SIG-M5 treated with dmso at 0.1 percent for 504 hours (cell line): ENCODE measurements at regions not wholly inside any gene's neighbourhood (a gene's known extent, or its start where the extent isn't known, plus 50 kb on each side); places are given as distances from the start of the nearest gene placed in this dataset.

ENCODE experiments used
- DNase-seq: peaks from one replicate; lab custom pipeline; 2025; ENCODE audit not compliant: unreplicated experiment; lab: John Stamatoyannopoulos, UW

DNA sequence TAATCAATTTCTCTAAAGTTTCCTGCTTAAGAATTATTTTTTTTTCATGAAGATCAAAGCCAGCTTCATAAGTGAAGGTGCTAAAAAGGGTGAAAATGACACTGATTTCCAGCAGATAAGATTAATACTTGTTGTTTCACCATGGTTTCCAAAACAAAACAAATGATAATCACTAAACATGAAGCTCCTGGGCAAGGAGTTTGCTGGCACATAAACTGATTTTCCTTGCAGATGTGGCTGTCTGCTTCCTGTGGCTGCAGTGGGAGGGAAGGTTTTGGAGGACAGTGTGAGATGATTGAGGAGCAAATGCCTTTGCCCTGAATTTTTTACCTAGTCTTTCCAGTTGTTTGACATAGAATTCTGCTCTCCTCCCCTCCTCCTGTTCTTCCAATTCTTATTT lies 228.8 kb downstream of the DIPK2A start:
- DNase-seq, result no peak

- DNase-seq, result no peak
These were observed 250.1 kb downstream of the DIPK2A start for GRCh38 chr3:144221761-144222160.

DNA sequence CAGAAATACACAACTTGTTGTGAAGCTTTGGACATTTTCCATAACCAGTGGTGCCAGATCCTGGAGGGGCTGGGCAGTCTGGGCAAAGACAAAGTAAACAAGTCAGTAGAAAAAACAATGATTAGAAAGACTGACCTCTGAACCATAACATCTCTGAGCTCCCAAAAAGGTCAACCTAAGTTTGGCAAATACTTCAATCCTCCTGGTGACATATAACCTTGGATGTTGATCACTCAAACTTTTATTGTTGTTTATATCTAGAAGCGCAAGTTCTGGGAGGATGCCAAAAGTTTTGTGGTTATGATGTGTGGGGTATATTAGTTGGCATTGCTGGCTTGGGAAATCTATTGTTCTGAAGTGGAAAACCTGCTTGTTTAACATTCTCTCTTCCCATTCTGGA lies 257.7 kb downstream of the DIPK2A start:
- no peak for DNase-seq

GRCh38 chr3:144229953-144230352 lies 258.3 kb downstream of the DIPK2A start:
- no peak for DNase-seq

DNA sequence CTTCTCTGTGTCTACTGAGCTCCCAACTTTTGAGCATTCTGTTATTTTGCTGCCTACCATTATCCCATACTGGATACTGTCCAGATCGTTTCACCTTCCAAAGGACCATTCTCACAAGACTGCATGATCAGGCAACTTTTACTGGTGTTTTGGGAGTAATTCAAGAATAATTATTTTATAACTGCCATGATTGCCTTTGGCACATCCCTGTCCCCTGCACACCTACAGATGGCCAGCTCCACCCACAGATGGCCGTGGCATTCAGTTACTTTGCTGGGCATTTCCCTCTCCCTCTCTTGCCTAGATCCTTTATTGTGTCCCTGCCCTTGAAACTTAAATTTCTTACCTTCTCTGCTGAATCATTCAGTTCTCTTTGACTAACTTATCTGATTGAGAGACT lies 263.9 kb downstream of the DIPK2A start:
- DNase-seq, result no peak

DNA sequence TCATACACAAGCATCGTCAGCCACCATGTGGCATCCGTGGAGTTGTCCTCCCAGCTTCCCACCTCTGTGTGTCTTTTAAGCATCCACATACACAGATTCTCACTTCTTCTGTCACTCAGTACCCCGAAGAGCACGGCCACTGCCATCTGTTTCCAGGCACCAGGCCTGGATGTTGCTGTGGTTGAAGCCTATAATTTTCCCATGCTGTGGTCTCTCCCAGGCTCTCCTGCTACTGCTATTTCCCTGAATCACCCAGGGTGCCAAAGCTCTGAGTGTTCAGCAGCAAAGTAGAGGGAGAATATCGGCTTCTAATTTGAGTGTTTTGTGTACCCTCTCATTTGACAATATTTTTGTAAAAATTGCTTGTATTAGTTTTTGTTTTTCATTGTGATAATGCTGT lies 265.7 kb downstream of the DIPK2A start:
- no peak for DNase-seq

DNA sequence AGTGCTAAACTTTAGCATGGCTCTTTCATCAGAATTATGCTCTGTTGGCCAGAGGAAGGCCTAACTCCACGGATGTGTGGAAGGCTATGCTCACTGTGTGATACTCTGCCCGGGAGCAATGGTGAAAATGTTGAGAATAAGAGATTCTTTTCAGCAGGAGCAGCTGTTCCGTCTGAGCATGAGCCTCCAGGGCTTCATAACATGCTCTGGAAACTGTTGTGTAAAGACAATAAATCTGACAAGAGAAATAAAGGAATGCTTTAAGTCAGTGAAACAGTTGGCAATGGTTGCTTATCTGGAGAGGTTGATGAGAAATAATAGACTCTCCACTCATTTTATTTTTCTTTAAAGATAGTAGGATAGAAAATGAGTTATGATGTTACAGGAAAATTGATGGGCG lies 269.8 kb downstream of the DIPK2A start:
- DNase-seq, result no peak

DNA sequence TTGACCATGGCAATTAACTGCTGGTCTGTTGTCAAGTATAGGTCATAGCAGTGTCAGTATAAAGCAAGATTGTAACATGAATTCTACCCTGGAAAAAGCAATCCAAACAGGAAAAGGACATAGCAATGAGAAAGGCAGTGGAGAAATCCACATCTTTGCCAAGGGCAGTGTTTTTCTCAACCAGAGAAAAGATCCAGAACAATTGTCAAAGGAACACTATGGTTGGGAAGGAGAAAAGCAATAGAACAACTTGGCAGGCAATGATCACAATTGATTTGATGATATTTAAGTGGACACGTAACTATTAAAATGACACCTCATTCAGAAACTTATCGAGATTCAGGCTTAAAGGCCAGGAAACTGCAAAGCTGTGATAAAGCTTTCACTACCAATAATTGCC lies 271.1 kb downstream of the DIPK2A start:
- DNase-seq, result no peak

- no peak for DNase-seq
These were observed 273.0 kb downstream of the DIPK2A start for GRCh38 chr3:144244662-144245061.

- DNase-seq, result no peak
These were observed 281.3 kb downstream of the DIPK2A start for GRCh38 chr3:144252896-144253295.

DNA sequence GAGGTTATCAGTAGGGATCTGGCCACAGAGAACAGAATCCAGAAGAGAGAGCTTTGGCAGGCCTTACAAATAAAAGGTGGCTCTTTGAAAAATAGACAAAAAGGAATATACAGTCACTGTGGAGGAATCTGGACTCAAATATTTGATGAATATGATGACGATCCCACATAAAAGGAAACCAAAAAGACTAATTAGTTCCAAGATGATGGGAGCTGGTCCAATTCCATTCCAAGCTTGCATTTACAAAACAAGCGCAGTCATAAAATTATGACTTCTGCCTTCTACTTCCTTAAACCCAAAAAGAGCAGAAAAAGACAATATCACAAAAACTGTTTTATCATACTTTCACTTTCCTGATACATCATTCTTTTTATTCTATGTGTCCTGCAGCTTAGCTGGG lies 285.8 kb downstream of the DIPK2A start:
- DNase-seq, result no peak

GRCh38 chr3:144259267-144259666 lies 287.6 kb downstream of the DIPK2A start:
- no peak for DNase-seq

- DNase-seq, result no peak
These were observed 292.1 kb downstream of the DIPK2A start for GRCh38 chr3:144263706-144264105.

DNA sequence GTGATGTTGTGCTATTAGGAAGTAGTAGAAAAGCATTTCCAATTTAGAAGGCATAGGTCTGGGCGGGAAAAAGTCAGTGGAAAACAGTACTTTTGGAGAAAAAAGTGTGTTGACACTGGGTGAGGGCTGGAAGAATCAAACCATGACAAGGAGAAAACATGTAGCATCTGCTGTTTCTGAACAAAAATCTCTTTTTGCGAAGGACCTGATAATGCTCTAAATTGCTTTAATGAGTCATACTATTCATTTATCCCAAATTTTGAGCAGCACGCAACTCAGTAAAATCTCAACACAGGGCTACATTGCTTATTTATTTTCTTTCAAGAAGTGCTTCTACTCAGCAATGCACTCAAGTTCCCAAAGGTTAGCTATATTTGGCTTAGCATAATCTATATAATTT lies 292.7 kb downstream of the DIPK2A start:
- DNase-seq, result no peak

DNA sequence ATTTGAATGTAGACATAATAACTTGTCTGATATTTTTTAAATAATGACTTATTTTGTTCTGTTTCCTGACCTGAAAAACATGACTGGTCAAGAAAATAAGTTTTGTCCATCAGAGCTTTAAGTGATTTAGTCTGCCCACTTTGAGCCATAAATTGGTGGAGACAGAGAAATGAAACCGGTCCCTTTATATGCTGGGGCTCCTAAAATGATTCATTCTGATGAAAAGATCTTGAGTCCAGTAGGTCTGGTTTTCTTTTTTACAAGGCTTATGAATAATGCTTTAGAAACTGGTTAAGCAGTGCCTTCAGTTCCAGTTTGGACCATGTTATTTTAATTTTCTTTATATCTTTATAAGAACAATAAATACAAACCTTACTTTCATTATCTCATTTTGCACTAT lies 293.2 kb downstream of the DIPK2A start:
- no peak for DNase-seq

- DNase-seq, result peak; percentile 36
These were observed 294.0 kb downstream of the DIPK2A start for GRCh38 chr3:144265542-144266100.

DNA sequence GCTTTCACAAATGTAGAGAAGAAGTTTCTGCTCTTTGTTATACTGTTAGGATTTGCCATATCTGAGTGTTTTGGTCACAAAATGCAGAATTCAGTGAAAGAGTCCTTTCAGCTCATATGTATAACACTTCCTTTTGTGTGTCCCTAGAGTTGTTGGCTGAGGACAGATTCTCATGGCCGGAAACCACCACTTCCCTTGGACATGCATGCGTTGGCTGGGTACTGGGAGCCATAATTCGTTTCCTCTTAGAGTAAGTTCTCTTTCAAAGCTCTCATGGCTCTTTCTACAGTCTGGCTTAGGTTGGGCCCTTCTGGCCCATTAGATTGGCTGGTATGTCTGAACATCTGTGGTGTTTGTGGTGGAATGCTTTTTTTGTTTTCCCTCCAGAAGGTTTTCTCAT lies 298.5 kb downstream of the DIPK2A start:
- no peak for DNase-seq

DNA sequence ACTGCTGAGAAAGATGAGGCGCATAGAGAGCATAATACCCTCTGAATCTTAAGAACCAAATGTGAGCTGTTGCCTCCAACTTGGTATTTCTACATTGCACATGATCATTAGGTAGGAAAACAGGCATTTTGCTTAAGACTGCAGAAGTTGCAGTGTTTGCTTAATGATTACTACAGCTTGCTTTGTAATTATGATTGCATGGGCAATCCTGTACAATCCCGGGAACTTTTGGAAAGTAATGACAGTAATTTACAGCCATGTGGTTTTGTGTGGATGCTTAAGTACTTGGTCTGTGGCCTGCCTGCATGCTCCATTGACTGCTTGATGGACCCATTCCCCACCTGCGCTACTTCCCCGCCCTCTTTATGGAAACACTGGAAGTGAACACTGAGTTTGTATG lies 301.1 kb downstream of the DIPK2A start:
- DNase-seq, result no peak

- no peak for DNase-seq
These were observed 302.0 kb downstream of the DIPK2A start for GRCh38 chr3:144273601-144274000.

DNA sequence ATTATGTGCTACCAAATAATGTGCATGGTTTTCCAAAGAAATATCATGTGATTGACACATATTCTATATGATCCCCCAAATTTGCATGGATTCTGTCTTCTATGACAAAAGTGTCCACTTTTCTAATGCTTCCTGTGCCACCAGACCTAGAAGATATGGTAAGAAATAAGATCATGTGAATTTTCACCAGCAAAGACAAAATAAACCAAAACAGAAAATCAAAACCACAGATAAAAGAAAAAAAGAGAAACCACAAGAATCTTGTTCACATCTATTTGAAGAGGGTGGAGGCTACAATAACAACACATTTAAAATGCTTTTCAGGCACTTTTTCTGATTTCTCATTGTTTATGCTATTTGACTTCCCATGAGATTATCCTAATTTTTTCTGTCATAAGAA lies 303.4 kb downstream of the DIPK2A start:
- DNase-seq, result no peak

GRCh38 chr3:144282313-144282712 lies 310.7 kb downstream of the DIPK2A start:
- DNase-seq, result no peak

DNA sequence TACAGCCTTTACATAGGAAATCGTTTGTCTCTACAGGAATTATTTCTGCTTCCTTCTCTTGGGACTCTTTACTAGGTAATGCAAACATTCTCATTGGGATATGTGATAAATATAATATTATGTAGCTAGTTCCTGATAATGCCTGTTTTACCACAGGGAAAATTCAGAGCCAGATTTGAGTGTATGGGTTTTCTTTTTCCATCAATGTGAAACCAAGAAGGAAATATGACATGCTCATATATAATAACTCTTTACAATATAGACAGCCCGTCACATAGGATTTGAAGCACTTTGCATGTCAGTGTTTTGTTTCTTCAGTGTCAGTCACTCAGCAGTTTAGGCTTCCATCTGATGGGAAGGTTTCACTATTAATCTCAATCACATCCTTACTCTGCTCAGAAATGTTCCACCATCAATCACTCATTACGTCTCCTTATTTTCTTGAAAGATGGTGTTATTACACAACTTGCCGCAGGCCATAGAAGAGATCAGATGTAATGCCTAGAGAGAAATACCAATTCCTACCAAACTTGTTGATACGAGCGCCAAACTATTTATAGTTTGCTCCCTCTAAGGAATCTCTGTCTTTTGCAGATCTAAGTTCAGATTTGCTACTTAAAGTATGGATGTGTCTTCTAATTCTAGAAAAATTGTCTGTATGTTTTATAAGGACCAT lies 314.8 kb downstream of the DIPK2A start:
- DNase-seq, result no peak

DNA sequence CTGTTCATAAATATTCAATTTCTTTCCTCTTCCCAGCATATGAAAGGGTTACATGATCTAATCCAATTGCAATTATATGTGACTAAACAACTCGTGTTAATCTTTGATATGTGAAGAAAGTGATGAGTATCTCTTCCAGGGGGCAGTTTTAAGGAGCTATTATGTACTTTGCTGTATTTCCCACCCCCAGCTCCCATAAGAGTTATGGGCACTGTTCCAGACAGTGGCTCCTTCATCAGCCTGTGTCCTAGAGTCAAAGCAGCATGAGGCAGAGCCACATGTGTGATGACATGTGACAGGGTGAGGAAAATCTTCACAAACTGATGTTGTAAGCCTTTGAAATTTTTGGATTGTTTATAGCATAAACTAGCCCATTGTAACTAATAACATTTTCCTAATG lies 315.4 kb downstream of the DIPK2A start:
- no peak for DNase-seq
